Nephron progenitor cell (in vitro differentiated cells): ENCODE measurements at regions not wholly inside any gene's neighbourhood (a gene's known extent, or its start where the extent isn't known, plus 50 kb on each side); places are given as distances from the start of the nearest gene placed in this dataset.
"Not testable (repeated sequence)": the region's sequence is repeated elsewhere in the genome, so short reads cannot be mapped to it uniquely, and the experiment has no call there.

Experiments used
- DNase-seq: peaks from one replicate; pipeline ENCODE4 v3.0.0; 2021
- H3K27ac Mint-ChIP-seq: 2 replicates; pipeline ENCODE4 v1.8.0; 2021; ENCODE audit warnings: mild to moderate bottlenecking, moderate library complexity, mixed read lengths
- H3K27me3 Mint-ChIP-seq: 2 replicates; pipeline ENCODE4 v1.8.0; 2021; ENCODE audit warnings: mild to moderate bottlenecking, low read depth, mixed read lengths; ENCODE audit not compliant: poor library complexity
- H3K36me3 Mint-ChIP-seq: 2 replicates; pipeline ENCODE4 v1.8.0; 2021; ENCODE audit warnings: low read depth, mixed read lengths
- H3K4me1 Mint-ChIP-seq: 2 replicates; pipeline ENCODE4 v1.8.0; 2021; ENCODE audit warnings: mixed read lengths
- H3K4me3 Mint-ChIP-seq: 2 replicates; pipeline ENCODE4 v1.8.0; 2021; ENCODE audit warnings: mild to moderate bottlenecking, moderate library complexity, mixed read lengths
- H3K9me3 Mint-ChIP-seq: 2 replicates; pipeline ENCODE4 v1.8.0; 2021; ENCODE audit warnings: mild to moderate bottlenecking, moderate library complexity, mixed read lengths
- CTCF ChIP-seq: fragments of 200-600 bp; sonication (generic); IDR thresholded peaks from 2 replicates; pipeline ENCODE4 v1.5.0; 2021; ENCODE audit warnings: antibody characterized with exemption

GRCh38 chr20:43385914-43386313 is 71.8 kb upstream of the SRSF6 start:
- TF ChIP-seq CTCF: no peak
- no peaks in the 10 kb centered on the region for H3K36me3 Mint-ChIP-seq
- H3K27ac Mint-ChIP-seq: no peak overlapping the region
- H3K4me3 Mint-ChIP-seq: no peak overlapping the region
- H3K4me1 Mint-ChIP-seq: peaks cover 5% of the 10 kb centered on the region
- H3K9me3 Mint-ChIP-seq: no peaks in the 10 kb centered on the region
- DNase-seq: no peak
- peaks cover 17% of the 10 kb centered on the region for H3K27me3 Mint-ChIP-seq

GRCh38 chr20:43384101-43384940 is 73.4 kb upstream of the SRSF6 start:
- no peak overlapping the region for H3K4me3 Mint-ChIP-seq
- H3K9me3 Mint-ChIP-seq: no peaks in the 10 kb centered on the region
- no peaks in the 10 kb centered on the region for H3K4me1 Mint-ChIP-seq
- DNase-seq: no peak
- H3K27me3 Mint-ChIP-seq: peaks cover 17% of the 10 kb centered on the region
- no peak for TF ChIP-seq CTCF
- H3K36me3 Mint-ChIP-seq: no peaks in the 10 kb centered on the region
- H3K27ac Mint-ChIP-seq: no peak overlapping the region

GRCh38 chr20:43383026-43383795 is 74.5 kb upstream of the SRSF6 start:
- H3K9me3 Mint-ChIP-seq: no peaks in the 10 kb centered on the region
- H3K4me3 Mint-ChIP-seq: no peak overlapping the region
- H3K4me1 Mint-ChIP-seq: no peaks in the 10 kb centered on the region
- no peaks in the 10 kb centered on the region for H3K36me3 Mint-ChIP-seq
- no peak for TF ChIP-seq CTCF
- H3K27me3 Mint-ChIP-seq: peaks cover 11% of the 10 kb centered on the region
- no peak overlapping the region for H3K27ac Mint-ChIP-seq
- DNase-seq: no peak

GRCh38 chr20:43382135-43382534 is 75.6 kb upstream of the SRSF6 start:
- H3K36me3 Mint-ChIP-seq, H3K9me3 Mint-ChIP-seq, H3K27ac Mint-ChIP-seq, DNase-seq, H3K4me1 Mint-ChIP-seq, H3K4me3 Mint-ChIP-seq: not testable (repeated sequence)
- peaks cover 11% of the 10 kb centered on the region for H3K27me3 Mint-ChIP-seq

GRCh38 chr20:43381533-43381932 is 76.2 kb upstream of the SRSF6 start:
- not testable (repeated sequence) for H3K9me3 Mint-ChIP-seq, H3K27me3 Mint-ChIP-seq, H3K4me1 Mint-ChIP-seq, DNase-seq, H3K36me3 Mint-ChIP-seq, H3K4me3 Mint-ChIP-seq, H3K27ac Mint-ChIP-seq

GRCh38 chr20:43379239-43379917 is 78.3 kb upstream of the SRSF6 start:
- H3K36me3 Mint-ChIP-seq: no peaks in the 10 kb centered on the region
- peaks cover 7% of the 10 kb centered on the region for H3K27me3 Mint-ChIP-seq
- H3K4me1 Mint-ChIP-seq: no peaks in the 10 kb centered on the region
- H3K4me3 Mint-ChIP-seq: no peak overlapping the region
- DNase-seq: no peak
- no peaks in the 10 kb centered on the region for H3K9me3 Mint-ChIP-seq
- no peak for TF ChIP-seq CTCF
- no peak overlapping the region for H3K27ac Mint-ChIP-seq
